Brain pericyte (primary cell): ENCODE measurements at regions not wholly inside any gene's neighbourhood (a gene's known extent, or its start where the extent isn't known, plus 50 kb on each side); places are given as distances from the start of the nearest gene placed in this dataset.

Experiments
- DNase-seq: peaks from one replicate; pipeline ENCODE4 v3.0.0-alpha.2; 2012; ENCODE audit warnings: low read depth, low spot score

- DNase-seq = no peak
These were observed 194.7 kb downstream of the GALR1 start for GRCh38 chr18:77444385-77444784.

- DNase-seq = no peak
These were observed 198.4 kb downstream of the GALR1 start for GRCh38 chr18:77448046-77448445.

- DNase-seq = no peak
These were observed 205.4 kb downstream of the GALR1 start for GRCh38 chr18:77455004-77455403.

GRCh38 chr18:77457681-77458080 is 208.0 kb downstream of the GALR1 start:
- no peak for DNase-seq

GRCh38 chr18:77461062-77461688 is 211.5 kb downstream of the GALR1 start:
- DNase-seq = no peak

- no peak for DNase-seq
These were observed 215.3 kb downstream of the GALR1 start for GRCh38 chr18:77464917-77465316.

- DNase-seq = no peak
These were observed 217.2 kb downstream of the GALR1 start for GRCh38 chr18:77466890-77467289.

GRCh38 chr18:77469131-77469530 is 219.5 kb downstream of the GALR1 start:
- DNase-seq = no peak

- DNase-seq = no peak
These were observed 221.1 kb downstream of the GALR1 start for GRCh38 chr18:77470569-77471413.

- no peak for DNase-seq
These were observed 222.9 kb downstream of the GALR1 start for GRCh38 chr18:77472509-77472908.

- DNase-seq = no peak
These were observed 229.2 kb downstream of the GALR1 start for GRCh38 chr18:77478646-77479442.

- no peak for DNase-seq
These were observed 231.9 kb downstream of the GALR1 start for GRCh38 chr18:77481541-77481940.

GRCh38 chr18:77482190-77483085 is 232.8 kb downstream of the GALR1 start:
- no peak for DNase-seq

GRCh38 chr18:77486985-77487384 is 237.3 kb downstream of the GALR1 start:
- no peak for DNase-seq

- DNase-seq = no peak
These were observed 238.5 kb downstream of the GALR1 start for GRCh38 chr18:77487951-77488740.

GRCh38 chr18:77495079-77495478 is 245.4 kb downstream of the GALR1 start:
- DNase-seq = no peak

- DNase-seq = no peak
These were observed 246.5 kb downstream of the GALR1 start for GRCh38 chr18:77495982-77496690.

- DNase-seq = no peak
These were observed 251.6 kb downstream of the GALR1 start for GRCh38 chr18:77501266-77501665.

- no peak for DNase-seq
These were observed 255.9 kb downstream of the GALR1 start for GRCh38 chr18:77505499-77505898.

- no peak for DNase-seq
These were observed 262.5 kb downstream of the GALR1 start for GRCh38 chr18:77512152-77512551.
